Endothelial cell of umbilical vein (primary cell): ENCODE measurements at regions not wholly inside any gene's neighbourhood (a gene's known extent, or its start where the extent isn't known, plus 50 kb on each side); places are given as distances from the start of the nearest gene placed in this dataset.

ENCODE experiments used
- BruUV-seq: library from RNA; stranded (reverse); fragments of 400-500 nt; replicated peaks from 2 replicates; lab custom pipeline; 2021; lab: Mats Ljungman, UMichigan
- CTCF ChIA-PET: fragments of 300-600, 350-600 bp; sonication (Branson Sonifier 250); formaldehyde crosslinking; loops from one replicate; lab custom pipeline; 2021; ENCODE audit warnings: antibody characterized with exemption, inconsistent platforms; lab: Charles Lee
- POLR2A ChIA-PET: fragments of 300-600, 350-600 bp; sonication (Branson Sonifier 250); formaldehyde crosslinking; loops from one replicate; lab custom pipeline; 2021; ENCODE audit warnings: antibody characterized with exemption, inconsistent platforms; lab: Charles Lee
- DNase-seq: peaks from one replicate; pipeline ENCODE4 v3.0.0-alpha.2; 2011; ENCODE audit warnings: low read depth, low spot score
- FAIRE-seq: peaks from 2 replicates; lab custom pipeline; 2011; peaks lifted over from hg19 to GRCh38; lab: Jason Lieb, UNC
- H2AFZ ChIP-seq: 2 replicates; pipeline ENCODE4 v1.6.0; 2012; ENCODE audit warnings: low read depth, low read length, control low read depth, inconsistent platforms
- H3K27ac ChIP-seq: 2 replicates; pipeline ENCODE4 v1.5.1; 2011; ENCODE audit warnings: low read depth, mild to moderate bottlenecking, control low read depth, low read length, moderate library complexity; ENCODE audit not compliant: insufficient read depth
- H3K27me3 ChIP-seq, 2 experiments: 2 replicates each; pipeline versions ENCODE4 v1.6.0 to v1.6.1; 2011; ENCODE audit warnings: low read length in 2 of 2, mixed read lengths in 1 of 2; ENCODE audit not compliant: control insufficient read depth in 2 of 2, insufficient read depth in 2 of 2
- H3K36me3 ChIP-seq, 2 experiments: 2 replicates in 1 of 2; 3 replicates in 1 of 2; pipeline ENCODE4 v1.5.1; 2011; ENCODE audit warnings: low read length in 2 of 2, mild to moderate bottlenecking in 1 of 2, moderate library complexity in 1 of 2; ENCODE audit not compliant: control insufficient read depth in 2 of 2, insufficient read depth in 2 of 2; ENCODE audit errors: extremely low read depth in 1 of 2
- H3K4me1 ChIP-seq: 3 replicates; pipeline ENCODE4 v1.5.1; 2011; ENCODE audit warnings: mild to moderate bottlenecking, low read length; ENCODE audit not compliant: control insufficient read depth, insufficient read depth; ENCODE audit errors: extremely low read depth
- H3K4me2 ChIP-seq: 2 replicates; pipeline ENCODE4 v1.6.1; 2011; ENCODE audit warnings: low read length, control low read depth, mixed read lengths; ENCODE audit not compliant: insufficient read depth
- H3K4me3 ChIP-seq, 3 experiments: fragments of 200-600 bp in 1 of 3; sonication (generic), shearing (Covaris generic) in 1 of 3; replicated peaks in 1 of 3; 2 replicates each; pipeline ENCODE4 v1.5.1; 2011 to 2016; ENCODE audit warnings: control low read depth in 3 of 3, low read length in 3 of 3, mild to moderate bottlenecking in 2 of 3, inconsistent platforms in 1 of 3, low read depth in 1 of 3, moderate library complexity in 1 of 3; ENCODE audit not compliant: insufficient read depth in 1 of 3
- H3K79me2 ChIP-seq: 2 replicates; pipeline ENCODE4 v1.6.0; 2012; ENCODE audit warnings: low read length, inconsistent platforms; ENCODE audit not compliant: control insufficient read depth, insufficient read depth
- H3K9ac ChIP-seq: replicated peaks from 2 replicates; pipeline ENCODE3; 2011; ENCODE audit warnings: low read length, control low read depth; ENCODE audit not compliant: insufficient read depth; ENCODE audit errors: extremely low read depth
- H3K9me1 ChIP-seq: replicated peaks from 3 replicates; pipeline ENCODE4 v1.6.0; 2011; ENCODE audit warnings: mild to moderate bottlenecking, low read length; ENCODE audit not compliant: control insufficient read depth, insufficient read depth; ENCODE audit errors: extremely low read depth
- H3K9me3 ChIP-seq: replicated peaks from 2 replicates; pipeline ENCODE4 v1.5.1; 2012; ENCODE audit warnings: low read length, inconsistent platforms; ENCODE audit not compliant: control insufficient read depth, insufficient read depth
- H4K20me1 ChIP-seq: replicated peaks from 2 replicates; pipeline ENCODE3; 2011; ENCODE audit warnings: mild to moderate bottlenecking, low read length; ENCODE audit not compliant: control insufficient read depth, insufficient read depth; ENCODE audit errors: extremely low read depth
- EZH2 ChIP-seq: IDR thresholded peaks from 2 replicates; pipeline ENCODE4 v1.6.1; 2012; ENCODE audit warnings: borderline replicate concordance, low read depth, mild to moderate bottlenecking, moderate library complexity, low read length, inconsistent platforms; ENCODE audit not compliant: severe bottlenecking
- FOS ChIP-seq: IDR thresholded peaks from 2 replicates; pipeline ENCODE4 v1.6.1; 2011; ENCODE audit warnings: mild to moderate bottlenecking, low read length, moderate library complexity, borderline replicate concordance; ENCODE audit not compliant: insufficient read depth
- dilution Hi-C: fragments of 300-500 bp; cut with MboI; formaldehyde crosslinking; loops from one replicate; pipeline ENCODE4 v1.15.0; 2019; ENCODE audit warnings: low sequenced_read_pairs; ENCODE audit not compliant: extremely low pct_ligation_motif_present
- intact Hi-C: fragments of 100-400 bp; cut with micrococcal nuclease; formaldehyde crosslinking; loops from one replicate; pipeline ENCODE4 v1.10.0; 2022
- TF ChIP-seq, protein P1 (sequence below): IDR thresholded peaks from 2 replicates; pipeline ENCODE4 v1.6.1; 2011; ENCODE audit not compliant: insufficient read depth, insufficient read length
- TF ChIP-seq, protein P2 (sequence below), 2 donors: IDR thresholded peaks; 1 replicate in 1 of 2; 2 replicates in 1 of 2; pipeline ENCODE4 v1.5.1; 2011; ENCODE audit warnings: low read length in 2 of 2, mild to moderate bottlenecking in 2 of 2, moderate library complexity in 2 of 2, control low read depth in 1 of 2, inconsistent platforms in 1 of 2, low read depth in 1 of 2; ENCODE audit not compliant: insufficient read depth in 1 of 2; ENCODE audit errors: extremely low read depth in 1 of 2

DNA sequence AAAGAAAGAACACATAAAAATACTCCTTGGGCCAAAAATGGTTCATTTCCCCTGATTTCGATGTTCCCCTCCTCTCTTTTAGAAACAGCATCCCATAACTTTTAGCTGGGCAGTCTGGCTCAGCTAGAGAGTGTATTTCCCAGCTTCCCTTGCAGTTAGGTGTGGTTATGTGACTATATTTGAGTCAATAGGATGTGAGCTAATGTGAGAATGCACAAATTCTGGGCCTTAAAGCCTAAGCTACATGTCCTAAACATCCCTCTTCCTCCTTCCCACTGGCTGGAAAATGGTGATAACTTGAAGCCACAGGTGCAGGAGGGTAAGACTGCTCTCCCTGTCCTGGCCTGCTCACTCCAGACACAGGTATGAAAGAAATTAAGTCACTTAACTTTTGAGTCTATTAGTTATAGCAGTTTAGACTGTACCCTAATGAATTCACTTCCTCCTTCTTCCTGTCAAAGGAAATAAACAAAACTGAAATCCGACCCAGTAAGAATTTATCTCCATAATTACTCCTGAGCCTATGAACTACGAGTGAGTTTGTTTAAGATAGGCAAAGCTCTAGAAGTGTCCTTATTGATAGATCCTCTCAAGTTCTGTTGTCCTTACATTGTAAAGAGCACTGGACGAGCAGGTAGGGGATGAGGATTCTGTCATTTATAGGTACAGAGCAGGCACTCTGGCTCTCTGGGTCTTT, 177.6 kb downstream of the MTX2 start:
- TF ChIP-seq, protein P1, sequence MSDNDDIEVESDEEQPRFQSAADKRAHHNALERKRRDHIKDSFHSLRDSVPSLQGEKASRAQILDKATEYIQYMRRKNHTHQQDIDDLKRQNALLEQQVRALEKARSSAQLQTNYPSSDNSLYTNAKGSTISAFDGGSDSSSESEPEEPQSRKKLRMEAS: no peak
- TF ChIP-seq FOS (peak; percentile 49), EZH2 (no peak)
- TF ChIP-seq, protein P2, sequence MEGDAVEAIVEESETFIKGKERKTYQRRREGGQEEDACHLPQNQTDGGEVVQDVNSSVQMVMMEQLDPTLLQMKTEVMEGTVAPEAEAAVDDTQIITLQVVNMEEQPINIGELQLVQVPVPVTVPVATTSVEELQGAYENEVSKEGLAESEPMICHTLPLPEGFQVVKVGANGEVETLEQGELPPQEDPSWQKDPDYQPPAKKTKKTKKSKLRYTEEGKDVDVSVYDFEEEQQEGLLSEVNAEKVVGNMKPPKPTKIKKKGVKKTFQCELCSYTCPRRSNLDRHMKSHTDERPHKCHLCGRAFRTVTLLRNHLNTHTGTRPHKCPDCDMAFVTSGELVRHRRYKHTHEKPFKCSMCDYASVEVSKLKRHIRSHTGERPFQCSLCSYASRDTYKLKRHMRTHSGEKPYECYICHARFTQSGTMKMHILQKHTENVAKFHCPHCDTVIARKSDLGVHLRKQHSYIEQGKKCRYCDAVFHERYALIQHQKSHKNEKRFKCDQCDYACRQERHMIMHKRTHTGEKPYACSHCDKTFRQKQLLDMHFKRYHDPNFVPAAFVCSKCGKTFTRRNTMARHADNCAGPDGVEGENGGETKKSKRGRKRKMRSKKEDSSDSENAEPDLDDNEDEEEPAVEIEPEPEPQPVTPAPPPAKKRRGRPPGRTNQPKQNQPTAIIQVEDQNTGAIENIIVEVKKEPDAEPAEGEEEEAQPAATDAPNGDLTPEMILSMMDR (IDR thresholded peaks at IDR 0.05; ENCODE audit: extremely low read depth in 1 of 2, insufficient read depth in 1 of 2, low read depth in 1 of 2, low read length in 2 of 2): no peak
- H3K9me1 ChIP-seq: no peaks in the 10 kb centered on the region
- no peaks in the 10 kb centered on the region for H3K27me3 ChIP-seq
- H3K27ac ChIP-seq: peak overlapping the region; percentile 78
- ChIA-PET POLR2A (interaction anchor here (0.6 kb wide), 1 partner anchor 65 kb away, joined by 6 read pairs; no protein-coding TSS in a partner anchor), CTCF (interaction anchor here (0.7 to 3.3 kb wide), 15 partner anchors 8 to 320 kb away, joined by 3 to 33 read pairs (median 4); partner anchors contain the start of gene MTX2)
- peaks cover 17% of the 10 kb centered on the region for H3K4me1 ChIP-seq
- H4K20me1 ChIP-seq: no peaks in the 10 kb centered on the region
- H3K36me3 ChIP-seq: no peaks in the 10 kb centered on the region
- dilution Hi-C loops: no loop called here
- TSS peak; percentile 76 for BruUV-seq
- H2AFZ ChIP-seq: peak overlapping the region; percentile 94
- DNase-seq: peak; percentile 83
- no peak overlapping the region for H3K9ac ChIP-seq
- FAIRE-seq: peak; percentile 64
- intact Hi-C loops: loop anchor here (1.0 kb wide), 1 partner anchor 28 kb away; no protein-coding TSS in a partner anchor
- peak overlapping the region; percentile 80 for H3K4me2 ChIP-seq
- no peaks in the 10 kb centered on the region for H3K9me3 ChIP-seq
- H3K79me2 ChIP-seq: no peaks in the 10 kb centered on the region
- no peak overlapping the region for H3K4me3 ChIP-seq
